K562 (cell line): ENCODE measurements at regions not wholly inside any gene's neighbourhood (a gene's known extent, or its start where the extent isn't known, plus 50 kb on each side); places are given as distances from the start of the nearest gene placed in this dataset.

Source experiments
- KAT8 ChIP-seq: fragments of 450-650 bp; IDR thresholded peaks from 2 replicates; pipeline ENCODE4 v1.6.1; 2016; ENCODE audit warnings: low read depth, mild to moderate bottlenecking
- NBN ChIP-seq: fragments of 450-650 bp; IDR thresholded peaks from 2 replicates; pipeline ENCODE4 v1.6.1; 2016; ENCODE audit warnings: low read depth, mild to moderate bottlenecking
- RBM14 ChIP-seq: fragments of 200-400 bp; formaldehyde crosslinking; IDR thresholded peaks from 2 replicates; pipeline ENCODE4 v1.6.1; 2018; ENCODE audit warnings: low read depth, mild to moderate bottlenecking, low read length, moderate library complexity, borderline replicate concordance; ENCODE audit not compliant: insufficient read depth
- TF ChIP-seq, protein P1 (sequence below), 3 experiments: IDR thresholded peaks in 2 of 3; conservative IDR thresholded peaks in 1 of 3; 2 replicates each; pipeline ENCODE4 v1.5.1; 2011 to 2012; ENCODE audit warnings: low read length in 3 of 3, mild to moderate bottlenecking in 3 of 3, control low read depth in 2 of 3, improper control_type of control experiment in 1 of 3, inconsistent platforms in 1 of 3, low read depth in 1 of 3, mixed read lengths in 1 of 3, moderate library complexity in 1 of 3; ENCODE audit not compliant: insufficient read depth in 2 of 3

DNA sequence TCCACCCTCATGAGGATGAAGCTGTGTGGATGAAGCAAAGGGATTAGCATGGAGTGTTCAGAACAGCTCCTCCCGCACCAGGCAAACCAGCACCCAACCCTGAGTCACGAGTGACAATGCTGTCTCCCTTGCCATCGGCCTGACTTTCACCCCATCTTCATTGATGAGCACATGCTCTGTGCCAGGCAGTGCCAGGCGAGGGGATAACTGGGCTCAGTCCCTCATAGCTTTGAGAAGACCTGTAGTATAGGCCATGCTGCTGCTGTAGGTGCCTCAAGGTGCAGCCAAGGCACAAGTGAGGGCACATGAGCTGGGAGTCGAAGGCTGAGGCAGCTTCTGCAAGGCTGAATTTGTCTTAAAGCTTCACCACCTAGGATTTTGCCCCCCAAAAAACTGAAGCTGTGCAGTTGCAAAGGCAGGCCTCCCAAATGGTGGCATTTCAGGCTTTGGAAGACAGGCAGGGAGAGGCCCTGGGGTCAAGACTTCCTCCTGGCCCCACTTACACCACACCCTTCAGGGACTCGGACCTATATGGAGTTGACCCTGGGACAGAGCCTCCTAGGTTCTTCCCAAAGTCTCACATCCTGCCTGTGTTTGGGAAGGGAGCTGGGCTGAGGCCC, 54.2 kb upstream of the GDF10 start:
- TF ChIP-seq, protein P1, sequence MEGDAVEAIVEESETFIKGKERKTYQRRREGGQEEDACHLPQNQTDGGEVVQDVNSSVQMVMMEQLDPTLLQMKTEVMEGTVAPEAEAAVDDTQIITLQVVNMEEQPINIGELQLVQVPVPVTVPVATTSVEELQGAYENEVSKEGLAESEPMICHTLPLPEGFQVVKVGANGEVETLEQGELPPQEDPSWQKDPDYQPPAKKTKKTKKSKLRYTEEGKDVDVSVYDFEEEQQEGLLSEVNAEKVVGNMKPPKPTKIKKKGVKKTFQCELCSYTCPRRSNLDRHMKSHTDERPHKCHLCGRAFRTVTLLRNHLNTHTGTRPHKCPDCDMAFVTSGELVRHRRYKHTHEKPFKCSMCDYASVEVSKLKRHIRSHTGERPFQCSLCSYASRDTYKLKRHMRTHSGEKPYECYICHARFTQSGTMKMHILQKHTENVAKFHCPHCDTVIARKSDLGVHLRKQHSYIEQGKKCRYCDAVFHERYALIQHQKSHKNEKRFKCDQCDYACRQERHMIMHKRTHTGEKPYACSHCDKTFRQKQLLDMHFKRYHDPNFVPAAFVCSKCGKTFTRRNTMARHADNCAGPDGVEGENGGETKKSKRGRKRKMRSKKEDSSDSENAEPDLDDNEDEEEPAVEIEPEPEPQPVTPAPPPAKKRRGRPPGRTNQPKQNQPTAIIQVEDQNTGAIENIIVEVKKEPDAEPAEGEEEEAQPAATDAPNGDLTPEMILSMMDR (IDR thresholded peaks at IDR 0.05 in 2 of 3, conservative IDR thresholded peaks at IDR 0.05 in 1 of 3; ENCODE audit: insufficient read depth in 2 of 3, low read depth in 1 of 3, low read length in 3 of 3) = no peak
- TF ChIP-seq RBM14 = no peak
- no peak for TF ChIP-seq NBN
- TF ChIP-seq KAT8 = no peak
